ENCODE measurements at regions not wholly inside any gene's neighbourhood (a gene's known extent, or its start where the extent isn't known, plus 50 kb on each side); places are given as distances from the start of the nearest gene placed in this dataset.

- TF ChIP-seq SETDB1 (IDR thresholded peaks at IDR 0.05; ENCODE audit: insufficient read length, low read length), result no peak
- TF ChIP-seq HIC1 (tag by site-specific recombination; IDR thresholded peaks at IDR 0.05), result no peak
- TF ChIP-seq OVOL3 (tag by site-specific recombination; IDR thresholded peaks at IDR 0.05), result no peak
- TF ChIP-seq ZNF664 (tag by site-specific recombination; IDR thresholded peaks at IDR 0.05), result no peak
- TF ChIP-seq GFI1B (tag by site-specific recombination; IDR thresholded peaks at IDR 0.05), result no peak
These were observed 93.9 kb upstream of the RAB12 start (continued) for GRCh38 chr18:8515142-8515865.

DNA sequence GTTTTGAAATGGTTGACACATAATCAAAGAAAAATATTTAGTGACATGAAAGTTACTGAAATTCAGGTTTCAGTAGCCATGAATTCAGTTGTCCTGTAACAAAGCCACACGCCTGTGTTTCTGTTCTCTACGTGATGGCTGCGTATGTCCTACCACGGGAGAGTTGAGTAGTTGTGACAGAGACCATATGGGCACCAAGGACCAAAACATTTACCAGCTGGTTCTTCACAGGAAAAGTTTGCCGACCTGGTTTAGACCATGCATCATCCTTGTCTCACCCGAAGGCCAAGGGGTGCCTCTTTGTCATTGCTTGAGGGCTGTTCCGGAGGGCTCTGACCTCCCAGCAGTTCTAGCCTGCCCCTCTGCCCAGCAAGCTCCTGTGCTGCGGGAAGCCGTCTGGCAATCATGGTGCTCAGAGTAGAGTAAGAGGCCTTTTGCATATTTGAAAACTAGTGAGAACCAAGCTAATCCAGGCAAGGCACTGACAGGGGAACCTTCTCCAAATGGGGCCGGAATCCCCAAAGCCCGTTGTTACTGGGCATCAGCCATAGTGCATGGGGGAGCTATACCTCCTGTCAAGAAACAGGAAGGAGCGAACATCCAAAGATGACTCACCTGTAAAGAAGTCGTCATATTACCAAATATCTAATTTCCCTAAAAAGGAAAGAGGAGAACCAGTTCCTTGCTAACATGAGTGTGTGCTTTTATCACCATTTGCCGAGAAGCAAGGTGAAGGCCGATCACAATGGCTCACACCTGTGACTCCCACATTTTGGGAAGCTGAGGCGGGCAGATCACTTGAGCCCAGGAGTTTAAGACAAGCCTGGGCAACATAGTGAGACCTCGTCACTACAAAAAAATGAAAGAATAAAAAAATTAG, 92.6 kb upstream of the RAB12 start:
- no peaks in the 10 kb centered on the region for H3K4me1 ChIP-seq (ENCODE audit: control insufficient read depth, insufficient read depth, low read length)
- no peak overlapping the region for H3K4me3 ChIP-seq (ENCODE audit: low read depth, low read length)
- TF ChIP-seq ZNF785 (tag by site-specific recombination; IDR thresholded peaks at IDR 0.05) (no peak), ZBTB21 (tag by site-specific recombination; IDR thresholded peaks at IDR 0.05) (no peak), GLI4 (tag by site-specific recombination; IDR thresholded peaks at IDR 0.05) (no peak), KLF1 (tag by site-specific recombination; IDR thresholded peaks at IDR 0.05) (no peak), ZNF121 (tag by site-specific recombination; IDR thresholded peaks at IDR 0.05) (no peak), MZF1 (tag by site-specific recombination; IDR thresholded peaks at IDR 0.05; ENCODE audit: borderline replicate concordance) (no peak)
- peaks cover under 1% of the 10 kb centered on the region; the same call in 1 of the 2 replicates for H3K9me3 ChIP-seq (ENCODE audit: control insufficient read depth, insufficient read depth, low read depth, low read length)
- ChIA-PET POLR2A (no interaction called here), CTCF (interaction anchor here (1.2 kb wide), 1 partner anchor 17 kb away, joined by 3 read pairs; no protein-coding TSS in a partner anchor)
- H3K27ac ChIP-seq (ENCODE audit: extremely low read depth, low read depth, low read length), result no peak overlapping the region
- H3K36me3 ChIP-seq (ENCODE audit: control insufficient read depth in 2 of 2, insufficient read depth in 1 of 2, low read length in 2 of 2), result no peaks in the 10 kb centered on the region

DNA sequence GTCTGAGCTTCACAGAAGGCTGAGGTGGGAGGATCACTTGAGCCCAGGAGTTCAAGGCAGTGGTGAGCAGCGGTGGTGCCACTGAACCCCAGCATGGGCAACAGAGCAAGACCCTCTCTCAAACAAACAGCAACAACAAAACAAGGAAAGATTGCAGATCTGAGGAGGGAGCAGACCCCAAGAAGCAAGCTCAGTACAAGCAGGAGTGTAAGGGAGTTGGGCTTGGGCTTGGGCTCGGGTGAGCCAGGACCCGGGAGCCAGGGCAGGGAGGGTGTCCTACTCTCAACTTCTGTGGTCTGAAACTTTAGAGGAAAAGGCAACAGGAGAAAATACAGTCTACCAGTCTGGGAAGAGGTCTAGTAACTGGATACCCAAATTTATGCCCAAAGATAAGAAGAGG, 92.0 kb upstream of the RAB12 start:
- Histone ChIP-seq H3K9me3 (ENCODE audit: control insufficient read depth, insufficient read depth, low read depth, low read length) (peaks cover 2% of the 10 kb centered on the region; the same call in 1 of the 2 replicates), H3K4me1 (ENCODE audit: control insufficient read depth, insufficient read depth, low read length) (no peaks in the 10 kb centered on the region), H3K4me3 (ENCODE audit: low read depth, low read length) (no peak overlapping the region), H3K27ac (ENCODE audit: extremely low read depth, low read depth, low read length) (no peak overlapping the region), H3K36me3 (ENCODE audit: control insufficient read depth in 2 of 2, insufficient read depth in 1 of 2, low read length in 2 of 2) (no peaks in the 10 kb centered on the region)
- CTCF ChIA-PET, result interaction anchor here (0.5 to 2.6 kb wide), 4 partner anchors 10 to 136 kb away, joined by 3 to 11 read pairs (median 3); no protein-coding TSS in a partner anchor
- POLR2A ChIA-PET, result no interaction called here
- TF ChIP-seq, protein P1, sequence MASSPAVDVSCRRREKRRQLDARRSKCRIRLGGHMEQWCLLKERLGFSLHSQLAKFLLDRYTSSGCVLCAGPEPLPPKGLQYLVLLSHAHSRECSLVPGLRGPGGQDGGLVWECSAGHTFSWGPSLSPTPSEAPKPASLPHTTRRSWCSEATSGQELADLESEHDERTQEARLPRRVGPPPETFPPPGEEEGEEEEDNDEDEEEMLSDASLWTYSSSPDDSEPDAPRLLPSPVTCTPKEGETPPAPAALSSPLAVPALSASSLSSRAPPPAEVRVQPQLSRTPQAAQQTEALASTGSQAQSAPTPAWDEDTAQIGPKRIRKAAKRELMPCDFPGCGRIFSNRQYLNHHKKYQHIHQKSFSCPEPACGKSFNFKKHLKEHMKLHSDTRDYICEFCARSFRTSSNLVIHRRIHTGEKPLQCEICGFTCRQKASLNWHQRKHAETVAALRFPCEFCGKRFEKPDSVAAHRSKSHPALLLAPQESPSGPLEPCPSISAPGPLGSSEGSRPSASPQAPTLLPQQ (tag by site-specific recombination; IDR thresholded peaks at IDR 0.05), result no peak
- TF ChIP-seq, protein P2, sequence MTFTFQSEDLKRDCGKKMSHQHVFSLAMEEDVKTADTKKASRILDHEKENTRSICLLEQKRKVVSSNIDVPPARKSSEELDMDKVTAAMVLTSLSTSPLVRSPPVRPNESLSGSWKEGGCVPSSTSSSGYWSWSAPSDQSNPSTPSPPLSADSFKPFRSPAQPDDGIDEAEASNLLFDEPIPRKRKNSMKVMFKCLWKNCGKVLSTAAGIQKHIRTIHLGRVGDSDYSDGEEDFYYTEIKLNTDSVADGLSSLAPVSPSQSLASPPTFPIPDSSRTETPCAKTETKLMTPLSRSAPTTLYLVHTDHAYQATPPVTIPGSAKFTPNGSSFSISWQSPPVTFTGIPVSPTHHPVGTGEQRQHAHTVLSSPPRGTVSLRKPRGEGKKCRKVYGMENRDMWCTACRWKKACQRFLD (tag by site-specific recombination; IDR thresholded peaks at IDR 0.05), result no peak
